IMR-90 (cell line): ENCODE measurements at regions not wholly inside any gene's neighbourhood (a gene's known extent, or its start where the extent isn't known, plus 50 kb on each side); places are given as distances from the start of the nearest gene placed in this dataset.

Experiments used
- BHLHE40 ChIP-seq: fragments of 150-350 bp; IDR thresholded peaks from 2 replicates; pipeline ENCODE4 v1.6.1; 2016; ENCODE audit warnings: mild to moderate bottlenecking, low read depth, low read length
- POLR2A ChIP-seq: IDR thresholded peaks from 2 replicates; pipeline ENCODE4 v1.6.1; 2012; ENCODE audit warnings: mild to moderate bottlenecking, low read depth, low read length
- RAD21 ChIP-seq: IDR thresholded peaks from 2 replicates; pipeline ENCODE4 v1.6.1; 2012; ENCODE audit warnings: low read length, improper control_type of control experiment
- RCOR1 ChIP-seq: IDR thresholded peaks from 2 replicates; pipeline ENCODE4 v1.6.1; 2012; ENCODE audit warnings: mild to moderate bottlenecking, low read length, improper control_type of control experiment; ENCODE audit not compliant: insufficient replicate concordance
- TF ChIP-seq, protein P1 (sequence below): conservative IDR thresholded peaks from 2 replicates; pipeline ENCODE4 v1.5.1; 2012; ENCODE audit warnings: mild to moderate bottlenecking, low read depth, low read length, improper control_type of control experiment

- TF ChIP-seq, protein P1, sequence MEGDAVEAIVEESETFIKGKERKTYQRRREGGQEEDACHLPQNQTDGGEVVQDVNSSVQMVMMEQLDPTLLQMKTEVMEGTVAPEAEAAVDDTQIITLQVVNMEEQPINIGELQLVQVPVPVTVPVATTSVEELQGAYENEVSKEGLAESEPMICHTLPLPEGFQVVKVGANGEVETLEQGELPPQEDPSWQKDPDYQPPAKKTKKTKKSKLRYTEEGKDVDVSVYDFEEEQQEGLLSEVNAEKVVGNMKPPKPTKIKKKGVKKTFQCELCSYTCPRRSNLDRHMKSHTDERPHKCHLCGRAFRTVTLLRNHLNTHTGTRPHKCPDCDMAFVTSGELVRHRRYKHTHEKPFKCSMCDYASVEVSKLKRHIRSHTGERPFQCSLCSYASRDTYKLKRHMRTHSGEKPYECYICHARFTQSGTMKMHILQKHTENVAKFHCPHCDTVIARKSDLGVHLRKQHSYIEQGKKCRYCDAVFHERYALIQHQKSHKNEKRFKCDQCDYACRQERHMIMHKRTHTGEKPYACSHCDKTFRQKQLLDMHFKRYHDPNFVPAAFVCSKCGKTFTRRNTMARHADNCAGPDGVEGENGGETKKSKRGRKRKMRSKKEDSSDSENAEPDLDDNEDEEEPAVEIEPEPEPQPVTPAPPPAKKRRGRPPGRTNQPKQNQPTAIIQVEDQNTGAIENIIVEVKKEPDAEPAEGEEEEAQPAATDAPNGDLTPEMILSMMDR = no peak
- TF ChIP-seq POLR2A = no peak
- no peak for TF ChIP-seq RAD21
- TF ChIP-seq BHLHE40 = no peak
- TF ChIP-seq RCOR1 = no peak
Measured at GRCh38 chr16:86800894-86801293, 222.5 kb downstream of the FOXL1 start.
